UCSD-AML1 (cell line): ENCODE measurements at regions not wholly inside any gene's neighbourhood (a gene's known extent, or its start where the extent isn't known, plus 50 kb on each side); places are given as distances from the start of the nearest gene placed in this dataset.

Experiments
- DNase-seq: peaks from one replicate; lab custom pipeline; 2025; ENCODE audit not compliant: unreplicated experiment; lab: John Stamatoyannopoulos, UW

GRCh38 chr15:70290708-70291107 lies 193.0 kb upstream of the TLE3 start:
- DNase-seq, result no peak

DNA sequence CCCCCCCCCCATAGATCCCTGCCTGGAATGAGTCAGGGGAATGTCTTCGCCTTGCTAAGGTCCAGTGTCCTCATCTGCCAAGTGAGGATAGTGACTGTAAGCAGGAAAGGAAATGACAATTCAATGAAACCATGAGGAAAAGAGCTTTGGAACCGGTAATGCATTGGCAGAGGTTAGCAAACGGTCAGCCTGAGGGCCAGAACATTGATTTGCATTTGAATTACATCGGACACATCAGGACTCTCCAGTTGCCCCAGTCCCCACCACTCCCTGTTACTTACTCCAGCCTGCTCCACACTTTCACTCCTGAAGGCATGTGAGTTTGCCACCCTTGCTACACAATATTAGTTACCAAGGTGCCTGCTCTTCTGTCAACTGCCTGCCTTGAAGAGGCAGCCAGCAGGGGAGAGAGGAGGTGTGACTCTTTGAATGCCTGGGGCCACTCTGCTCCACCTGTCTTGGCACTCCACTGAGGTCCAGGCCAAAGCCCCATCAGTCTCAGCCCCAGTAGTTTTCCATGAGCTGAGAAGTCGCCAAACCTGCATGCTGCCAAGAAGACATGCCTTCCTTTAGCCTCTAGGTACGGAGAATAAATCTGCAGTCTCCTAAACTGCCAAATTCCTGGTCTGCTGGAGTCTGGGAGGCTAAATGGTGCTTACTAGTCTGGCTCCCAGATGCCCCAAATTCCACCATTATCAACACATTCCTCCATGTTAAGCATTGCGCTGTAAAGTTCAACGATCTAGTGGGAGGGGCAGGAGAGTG lies 191.7 kb upstream of the TLE3 start:
- DNase-seq, result no peak

GRCh38 chr15:70286113-70286806 lies 188.5 kb upstream of the TLE3 start:
- DNase-seq, result no peak

DNA sequence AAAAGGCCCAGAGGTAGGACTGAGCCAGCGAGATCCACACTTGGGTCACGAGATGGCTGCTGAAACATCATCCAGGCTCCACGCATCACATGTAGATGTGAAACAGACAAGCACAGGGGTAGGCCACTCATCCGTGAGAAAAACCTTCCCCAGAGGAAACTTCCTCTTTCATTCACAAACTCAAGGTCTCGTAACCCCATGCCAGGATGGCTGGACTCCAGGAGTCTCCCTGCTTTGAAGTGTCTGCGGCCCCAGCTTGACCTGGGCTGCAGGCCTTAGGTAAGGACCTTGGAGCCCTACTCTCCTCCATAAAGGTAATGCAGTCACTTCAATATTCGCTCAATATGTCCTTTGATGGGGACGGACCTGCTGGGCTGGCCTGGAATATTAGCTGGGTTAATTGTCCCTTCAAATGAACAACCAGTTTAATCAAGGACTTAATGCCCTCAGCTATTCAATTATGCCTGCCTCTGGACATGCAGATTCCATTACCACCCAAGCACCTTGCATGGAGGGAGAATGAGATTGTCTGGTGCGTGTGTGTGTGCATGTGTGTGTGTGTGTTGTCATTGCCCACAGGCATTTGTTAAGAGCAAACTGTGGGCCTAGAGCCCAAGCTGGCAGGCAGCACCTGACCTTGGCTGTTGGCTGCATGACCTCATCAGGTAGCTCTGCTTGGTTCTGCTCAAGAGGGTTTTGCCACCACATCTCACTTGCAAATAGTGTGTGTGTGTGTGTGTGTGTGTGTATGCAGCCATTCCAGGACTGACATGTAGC lies 186.9 kb upstream of the TLE3 start:
- DNase-seq, result no peak

- DNase-seq, result no peak
Observed at GRCh38 chr15:70283511-70283910, 185.8 kb upstream of the TLE3 start.

GRCh38 chr15:70281811-70282307 lies 184.1 kb upstream of the TLE3 start:
- no peak for DNase-seq

DNA sequence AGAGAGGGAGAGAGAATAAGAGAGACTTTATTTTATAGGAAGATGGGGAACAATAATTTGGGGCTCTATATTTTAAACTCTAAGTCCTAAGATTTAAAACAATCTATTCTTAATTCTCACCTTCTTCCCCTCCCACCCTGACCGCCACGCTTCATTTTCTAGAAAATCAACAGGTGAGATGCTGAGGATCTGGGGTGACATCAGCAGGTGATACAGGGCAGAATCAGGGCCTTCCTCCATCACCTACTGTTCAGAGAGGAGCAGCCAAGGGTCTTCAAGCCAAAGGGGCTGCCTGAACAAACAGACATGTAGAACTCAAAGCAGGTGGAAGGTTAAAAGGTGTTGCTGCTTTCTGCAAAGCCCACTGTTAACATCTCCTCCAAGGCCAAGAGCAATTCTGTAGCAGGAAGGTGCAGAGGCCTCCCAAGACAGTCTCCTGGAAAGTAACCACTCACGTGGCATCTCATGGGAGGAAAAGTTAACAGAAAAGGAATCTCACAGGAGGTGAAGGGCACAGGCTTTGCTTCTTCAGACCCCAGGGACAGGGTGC lies 183.6 kb upstream of the TLE3 start:
- DNase-seq, result no peak

- no peak for DNase-seq
Observed at GRCh38 chr15:70280781-70281180, 183.1 kb upstream of the TLE3 start.

DNA sequence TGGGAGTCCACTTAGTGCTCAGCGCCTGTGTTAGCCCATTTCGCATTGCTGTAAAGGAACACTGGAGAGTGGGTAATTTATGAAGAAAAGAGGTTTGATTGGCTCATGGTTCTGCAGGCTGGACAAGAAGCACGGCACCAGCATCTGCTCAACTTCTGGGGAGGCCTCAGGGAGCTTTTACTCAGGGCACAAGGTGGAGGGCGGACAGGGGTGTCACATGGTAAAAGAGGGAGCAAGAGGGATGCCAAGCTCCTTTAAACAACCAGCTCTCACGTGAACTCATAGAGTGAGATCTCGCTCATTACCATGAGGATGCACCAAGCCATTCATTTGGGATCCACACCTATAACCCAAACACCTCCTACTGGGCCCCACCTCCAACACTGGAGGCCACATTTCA lies 181.4 kb upstream of the TLE3 start:
- no peak for DNase-seq

GRCh38 chr15:70278644-70279043 lies 180.9 kb upstream of the TLE3 start:
- no peak for DNase-seq

DNA sequence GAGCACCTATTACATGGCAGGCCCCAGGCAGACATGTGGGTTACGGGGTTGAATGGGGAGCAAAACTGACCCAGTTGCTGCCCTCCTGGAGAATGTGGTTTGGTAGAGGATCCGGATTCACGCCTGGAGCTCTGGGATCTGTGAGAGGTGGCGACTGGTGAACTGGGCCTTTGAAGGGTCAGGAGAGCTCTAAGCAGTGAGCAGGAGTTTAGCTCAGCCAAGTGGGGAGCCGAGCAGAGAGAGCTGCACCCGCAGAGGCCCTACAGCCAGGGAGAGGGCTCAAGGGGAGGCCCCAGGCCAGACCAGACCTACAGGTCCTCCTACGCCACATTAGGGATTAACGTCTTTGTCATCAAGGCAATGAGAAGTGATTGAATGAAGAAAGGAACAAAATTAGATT lies 179.8 kb upstream of the TLE3 start:
- DNase-seq, result no peak

DNA sequence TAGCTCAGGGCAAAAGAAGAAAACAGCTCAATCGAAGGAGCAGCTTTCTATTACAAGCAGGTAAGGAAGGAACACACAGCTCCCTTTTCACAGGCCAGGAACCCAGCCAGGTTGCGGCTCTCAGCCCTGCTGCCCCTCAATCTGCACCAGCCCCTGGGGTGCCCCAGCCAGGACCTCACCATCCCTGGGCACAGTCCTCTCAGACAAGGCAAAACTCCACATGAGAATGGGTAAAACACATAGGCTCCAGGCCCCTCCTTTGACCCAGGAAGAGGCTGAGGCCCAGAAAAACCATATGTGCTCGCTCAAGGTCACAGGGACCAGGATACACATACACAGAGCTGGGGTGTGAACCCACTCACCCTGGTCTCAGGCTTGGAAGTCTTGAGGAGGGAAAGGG lies 178.7 kb upstream of the TLE3 start:
- no peak for DNase-seq

- DNase-seq, result no peak
Observed at GRCh38 chr15:70275461-70276138, 177.9 kb upstream of the TLE3 start.

DNA sequence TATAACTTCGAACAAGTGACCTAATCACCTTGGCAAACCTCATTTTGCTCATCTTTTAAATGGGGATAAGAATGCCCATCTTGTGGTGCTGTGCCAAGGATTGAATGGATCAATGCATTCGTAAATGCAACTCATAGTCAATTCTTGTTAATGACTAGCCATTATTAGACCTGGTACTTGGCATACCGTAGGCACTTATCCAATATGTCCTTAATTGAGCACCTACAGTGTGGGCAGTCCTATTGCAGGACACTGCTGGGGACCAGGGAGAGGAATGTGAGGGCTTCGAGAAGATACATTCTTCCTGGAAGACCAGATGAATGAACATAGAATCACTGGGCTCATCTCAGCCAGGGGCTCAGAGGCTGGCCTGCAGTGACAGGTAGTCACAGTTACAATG lies 177.2 kb upstream of the TLE3 start:
- no peak for DNase-seq

- DNase-seq, result no peak
Observed at GRCh38 chr15:70274255-70274880, 176.7 kb upstream of the TLE3 start.

DNA sequence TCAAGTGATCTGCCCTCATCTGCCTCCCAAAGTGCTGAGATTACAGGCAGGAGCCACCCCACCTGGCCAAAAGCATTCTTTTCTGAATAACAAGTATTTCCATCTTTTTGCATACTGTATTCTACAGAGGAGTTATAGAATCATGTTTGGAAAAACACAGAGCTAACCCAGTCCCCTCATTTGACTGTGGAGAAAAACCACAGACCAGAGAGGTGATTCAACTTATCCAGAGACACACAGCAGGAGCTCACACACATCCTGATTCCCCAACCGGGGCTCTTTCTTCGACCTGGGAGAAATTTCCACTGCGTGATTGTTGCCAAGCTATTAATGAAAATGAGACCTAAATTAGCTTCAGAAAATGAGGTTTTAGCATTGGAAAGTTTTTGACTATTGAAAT lies 176.1 kb upstream of the TLE3 start:
- no peak for DNase-seq

DNA sequence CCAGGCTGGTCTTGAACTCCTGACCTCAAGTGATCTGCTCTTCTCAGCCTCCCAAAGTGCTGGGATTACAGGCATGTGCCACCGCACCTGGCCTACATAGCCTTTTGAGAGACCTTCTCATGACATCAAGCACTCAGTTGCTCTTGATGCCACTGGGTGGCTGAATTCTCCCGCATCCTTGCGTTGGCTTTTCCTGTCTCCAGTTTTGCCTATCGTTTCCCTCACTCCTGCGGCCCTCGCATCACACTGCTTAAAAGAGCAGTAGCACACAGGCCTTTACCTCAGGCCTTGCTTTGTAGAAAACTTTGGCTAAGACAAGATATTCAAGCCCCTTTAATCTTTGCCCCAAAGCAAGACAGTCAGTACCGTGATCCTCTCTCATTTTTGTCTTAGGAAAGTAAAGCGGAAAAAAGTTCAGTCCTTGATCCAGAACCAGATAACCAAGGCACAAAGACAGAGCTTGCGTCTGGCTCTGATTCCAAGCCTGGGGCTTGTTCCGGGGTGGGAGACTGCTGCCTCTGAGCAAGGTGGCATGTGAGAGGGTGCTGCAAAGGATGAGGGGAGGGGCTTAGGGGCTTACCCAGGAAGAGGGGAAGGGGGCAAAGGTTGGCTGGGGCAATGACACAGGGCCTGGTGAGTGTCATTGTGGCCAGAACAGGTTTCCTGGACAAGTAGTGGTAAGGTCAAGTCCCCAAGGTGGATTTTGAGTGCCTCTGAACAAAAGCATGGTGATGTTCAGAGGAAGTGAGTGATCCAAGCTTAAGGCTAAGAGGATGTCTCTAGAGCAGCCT lies 175.0 kb upstream of the TLE3 start:
- no peak for DNase-seq

DNA sequence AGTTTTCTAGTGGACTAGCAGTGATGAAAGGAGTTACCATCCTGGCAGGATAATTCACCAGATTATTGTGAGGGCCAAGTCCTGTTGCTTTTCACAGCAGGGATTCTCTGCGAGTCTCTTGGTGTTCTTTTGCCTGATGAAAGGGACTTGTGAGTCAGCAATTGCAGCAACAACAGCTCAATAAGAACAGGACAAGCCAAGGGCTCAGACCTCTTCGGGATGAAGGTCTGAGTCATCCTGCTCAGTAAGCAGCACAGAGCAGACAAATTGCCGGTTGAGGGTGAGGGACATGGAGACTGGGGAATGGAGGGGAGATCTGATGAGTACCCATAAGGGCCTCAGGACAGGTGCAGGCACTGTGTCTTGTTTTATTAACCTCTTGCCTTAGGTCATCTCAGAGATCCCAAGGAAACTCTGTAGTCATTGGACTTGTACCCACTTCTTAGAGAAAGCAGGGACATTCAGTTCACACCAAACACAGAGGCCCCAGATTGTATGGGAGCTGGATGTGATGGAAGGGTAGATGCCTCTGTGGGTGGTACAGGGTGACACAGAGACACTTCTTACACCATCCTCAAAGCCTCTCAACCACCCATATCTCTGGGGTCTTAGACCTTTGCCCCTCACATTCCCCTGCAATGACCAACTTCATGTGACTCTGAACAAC lies 173.8 kb upstream of the TLE3 start:
- no peak for DNase-seq

DNA sequence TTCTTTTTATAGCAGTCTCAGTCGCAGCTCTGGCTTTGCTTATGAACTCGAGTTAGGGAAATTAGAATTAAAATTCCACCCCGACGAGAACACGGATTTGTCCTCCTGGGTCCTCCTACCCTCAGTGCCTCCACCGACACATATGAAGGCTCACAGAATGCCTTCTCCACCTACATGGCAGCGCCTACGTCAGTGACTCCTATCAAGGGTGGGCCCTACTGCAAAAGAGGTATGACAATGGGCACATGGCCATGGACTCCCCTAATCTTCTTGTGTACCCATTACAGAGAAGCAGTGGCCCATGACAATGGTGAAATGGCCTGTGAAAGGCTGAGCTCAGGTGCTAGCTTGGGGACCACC lies 173.0 kb upstream of the TLE3 start:
- DNase-seq, result no peak
